HG03520 (cell line): ENCODE measurements at regions not wholly inside any gene's neighbourhood (a gene's known extent, or its start where the extent isn't known, plus 50 kb on each side); places are given as distances from the start of the nearest gene placed in this dataset.

Experiments
- ATAC-seq: cut with Tn5 transposase; IDR thresholded peaks from one replicate; pipeline ENCODE4 v1.9.1; 2021; ENCODE audit warnings: mild to moderate bottlenecking, moderate library complexity; ENCODE audit not compliant: unreplicated experiment

DNA sequence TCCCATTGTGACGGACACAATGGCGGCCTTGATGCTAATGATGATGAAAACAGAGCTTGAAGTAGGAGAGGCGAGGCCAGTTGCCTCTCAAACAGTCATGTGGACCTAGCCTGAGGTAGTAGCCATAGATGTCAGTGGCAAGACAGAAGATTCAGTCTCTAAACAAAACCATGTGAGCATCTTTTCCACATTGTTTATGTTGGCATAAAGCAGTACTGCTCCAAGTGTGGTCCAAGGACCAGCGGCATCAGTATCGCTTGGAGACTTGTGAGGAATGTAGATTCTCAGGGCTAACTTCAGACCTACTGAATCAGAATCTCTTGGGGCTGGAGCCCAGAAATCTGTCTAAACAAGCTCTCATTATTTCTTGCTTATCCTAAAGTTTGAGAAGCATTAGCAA, 312.8 kb upstream of the JAG1 start:
- ATAC-seq: no peak

DNA sequence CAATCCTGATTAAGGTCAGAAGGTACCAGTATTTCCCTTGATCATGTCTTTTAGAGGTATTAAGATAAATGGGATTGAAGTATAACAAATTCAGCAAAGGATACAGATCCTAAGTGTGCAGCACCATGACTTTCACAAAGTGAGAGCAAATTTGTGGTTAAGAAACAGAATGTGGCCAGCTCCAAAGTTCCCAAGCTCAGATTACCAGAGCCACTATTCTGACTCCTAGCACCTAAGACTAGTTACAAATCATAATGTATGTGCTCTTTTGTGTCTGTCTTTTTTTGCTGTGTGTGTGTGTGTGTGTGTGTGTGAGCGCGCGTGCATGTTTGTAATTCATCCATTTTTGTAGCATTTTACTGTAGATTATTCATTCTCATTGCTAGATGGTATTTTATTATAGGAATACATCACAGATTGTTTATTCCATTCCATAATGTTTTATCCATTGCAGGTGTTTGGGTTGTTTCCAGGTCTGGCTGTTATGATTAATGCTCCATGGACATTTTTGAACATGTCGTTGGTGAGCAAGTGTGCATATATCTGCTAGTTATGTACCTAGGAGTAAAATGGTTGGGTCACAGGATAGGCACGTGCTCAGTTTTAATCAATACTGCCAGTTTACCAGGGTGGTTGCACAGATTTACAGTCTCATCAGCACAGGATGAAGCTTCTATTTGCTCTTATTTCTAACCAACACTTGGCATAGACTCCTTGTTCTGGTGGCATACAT, 314.0 kb upstream of the JAG1 start:
- no peak for ATAC-seq

GRCh38 chr20:10990625-10991382, 317.0 kb upstream of the JAG1 start:
- ATAC-seq: no peak

- ATAC-seq: no peak
Measured at GRCh38 chr20:10992731-10993130, 318.9 kb upstream of the JAG1 start.

DNA sequence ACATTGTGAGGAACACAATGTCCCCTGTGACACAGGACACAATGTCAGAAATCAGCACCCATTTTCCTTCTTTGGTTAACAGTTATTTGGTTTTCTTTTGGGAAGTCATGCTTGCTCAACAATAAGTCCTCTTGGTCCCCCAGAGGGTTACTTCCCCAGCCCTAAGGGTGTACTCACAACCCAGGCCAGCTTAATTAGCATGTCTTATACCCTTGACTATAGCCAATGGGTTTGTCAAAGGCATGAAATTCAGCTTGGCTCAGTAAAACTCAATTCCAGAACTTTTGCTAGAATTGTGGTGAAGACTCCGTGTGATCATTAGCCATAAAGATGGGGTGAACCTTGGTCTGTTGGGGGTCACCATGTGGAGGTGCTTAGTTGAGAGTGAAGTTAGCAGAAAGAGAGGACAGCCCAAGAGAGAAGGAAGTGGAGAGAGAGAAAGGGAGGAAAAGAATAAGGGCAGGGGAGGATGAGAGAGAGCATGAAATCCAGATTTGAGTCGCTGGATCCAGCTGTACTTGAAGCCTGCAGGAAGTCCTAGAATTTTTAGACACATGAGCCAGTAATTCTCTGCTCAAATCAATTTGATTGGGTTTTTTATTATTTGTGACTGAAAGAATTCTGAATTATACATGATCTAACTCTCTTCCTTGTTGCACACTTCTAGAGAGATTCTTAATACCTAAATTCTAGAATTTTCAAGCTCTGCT, 321.3 kb upstream of the JAG1 start:
- ATAC-seq: no peak

GRCh38 chr20:10998476-10998875, 324.7 kb upstream of the JAG1 start:
- no peak for ATAC-seq

DNA sequence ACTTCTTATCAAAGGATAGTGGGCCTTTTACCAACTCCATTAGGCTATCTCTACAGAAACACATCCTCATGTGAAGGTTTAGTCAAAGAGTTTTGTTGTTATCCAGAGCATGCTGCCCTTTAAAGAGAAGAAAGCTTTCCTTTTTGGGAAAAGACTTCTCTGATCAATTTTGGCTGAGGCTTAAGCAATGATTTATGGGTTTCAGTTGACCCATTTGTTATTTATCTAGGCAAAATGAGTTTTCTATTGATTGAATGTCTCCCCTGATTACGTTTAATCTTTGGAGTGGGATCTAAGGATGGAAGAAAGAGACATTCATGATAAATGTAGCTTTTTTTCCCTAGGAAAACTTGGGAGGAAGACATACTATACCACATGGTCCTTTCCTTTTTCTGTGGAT, 326.6 kb upstream of the JAG1 start:
- no peak for ATAC-seq

- ATAC-seq: no peak
Measured at GRCh38 chr20:11001302-11001701, 327.5 kb upstream of the JAG1 start.

DNA sequence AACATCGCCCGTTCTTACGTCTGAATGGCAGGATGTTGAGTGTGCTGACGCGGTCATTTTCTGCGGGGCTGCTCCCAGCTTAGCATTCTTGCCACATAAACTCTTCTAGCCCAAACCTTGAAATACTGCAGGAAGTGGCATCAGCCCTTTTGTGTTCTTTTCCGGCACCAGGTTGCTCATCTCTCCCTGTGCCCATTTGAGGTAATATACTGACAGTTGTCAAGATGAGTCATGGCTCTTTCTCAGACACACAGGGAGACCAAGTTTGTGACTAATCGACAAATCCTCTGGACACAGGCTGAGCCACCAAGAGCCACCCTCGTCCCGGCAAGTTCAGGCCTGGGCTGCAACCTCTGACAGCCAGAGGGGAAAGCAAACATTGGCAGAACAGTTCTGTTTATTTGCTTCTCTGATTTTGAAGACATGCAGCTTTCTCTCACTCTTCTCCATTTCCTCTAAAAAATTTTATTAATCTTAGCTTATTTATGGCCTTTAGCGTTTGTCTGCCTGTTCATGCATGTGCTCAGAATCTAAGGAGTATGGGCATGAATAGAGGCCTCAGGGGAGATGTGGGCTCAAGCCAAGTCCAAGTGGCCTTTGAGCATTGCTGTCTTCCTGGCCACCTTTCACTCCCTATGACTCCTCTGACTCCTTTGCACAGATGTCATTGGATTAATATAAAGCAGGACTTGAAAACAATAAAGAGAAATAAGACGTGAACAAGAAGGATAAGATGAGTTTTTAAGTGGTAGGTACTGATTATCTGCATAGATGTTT, 328.2 kb upstream of the JAG1 start:
- ATAC-seq: no peak

DNA sequence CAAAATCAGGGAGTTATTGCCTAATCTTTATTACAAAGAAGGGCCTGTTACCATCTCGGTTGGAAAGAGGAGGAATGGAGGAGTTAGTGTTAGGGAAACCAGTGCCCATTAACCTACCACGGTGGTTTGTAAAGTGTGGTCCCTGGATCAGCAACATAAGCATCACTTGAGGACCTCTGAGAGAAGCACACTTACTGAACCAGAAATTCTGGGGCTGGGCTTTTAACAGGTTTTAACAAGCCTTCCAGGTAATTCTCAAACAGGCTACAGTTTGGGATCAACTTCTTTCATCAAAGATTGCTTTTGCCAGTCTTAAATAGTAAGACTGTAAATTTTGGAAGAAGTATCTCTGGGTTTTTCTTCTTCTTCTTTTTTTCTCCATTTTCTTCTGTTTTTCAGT, 329.5 kb upstream of the JAG1 start:
- ATAC-seq: no peak

- ATAC-seq: no peak
Measured at GRCh38 chr20:11008444-11009033, 334.7 kb upstream of the JAG1 start.

DNA sequence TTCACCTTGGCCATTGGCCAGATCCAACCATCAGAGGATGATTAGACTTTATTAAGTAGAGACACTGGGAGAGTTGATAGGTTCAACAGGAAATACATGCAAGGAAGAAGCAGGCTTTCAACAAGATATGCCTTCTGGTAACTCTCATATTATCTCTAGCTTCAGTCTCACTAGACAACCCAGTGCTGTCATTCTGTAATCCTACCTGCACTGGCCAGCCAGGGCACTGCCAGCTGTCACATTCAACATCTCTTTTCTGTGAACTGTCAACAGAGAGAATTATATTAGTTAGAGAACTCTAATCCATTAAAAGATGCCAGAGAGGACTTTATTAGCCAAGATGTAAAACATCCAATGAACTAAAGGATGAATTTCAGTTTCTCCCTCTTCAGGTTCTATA, 337.9 kb upstream of the JAG1 start:
- ATAC-seq: no peak

- no peak for ATAC-seq
Measured at GRCh38 chr20:11012975-11013374, 339.2 kb upstream of the JAG1 start.

GRCh38 chr20:11013801-11014200, 340.0 kb upstream of the JAG1 start:
- ATAC-seq: no peak

- ATAC-seq: no peak
Measured at GRCh38 chr20:11015440-11015839, 341.6 kb upstream of the JAG1 start.

- no peak for ATAC-seq
Measured at GRCh38 chr20:11017446-11017845, 343.6 kb upstream of the JAG1 start.

DNA sequence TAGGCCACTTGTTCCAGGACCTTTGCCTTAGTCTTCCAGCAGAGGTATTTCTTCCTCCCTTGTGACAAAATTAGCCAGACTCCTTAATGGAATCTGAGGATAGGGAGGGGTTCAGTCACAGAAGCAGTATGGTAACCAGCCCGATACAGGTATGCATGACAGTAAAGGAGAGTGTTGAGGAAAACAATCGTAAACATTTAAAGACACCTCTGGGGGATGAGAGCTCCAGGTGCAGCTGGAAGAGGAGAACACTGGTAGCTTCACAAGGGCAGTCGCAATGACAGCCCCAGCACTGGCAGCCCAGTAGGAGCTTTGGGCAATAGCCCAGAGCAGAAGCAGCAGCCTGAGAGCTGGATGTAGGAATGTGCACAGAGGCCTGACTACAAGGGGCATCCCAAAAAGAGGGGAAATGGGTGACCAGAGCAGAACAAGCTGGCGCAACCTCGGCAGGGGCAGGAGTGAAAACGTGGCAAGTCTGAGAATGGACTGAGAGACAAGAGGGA, 344.9 kb upstream of the JAG1 start:
- ATAC-seq: no peak

GRCh38 chr20:11020712-11021111, 346.9 kb upstream of the JAG1 start:
- ATAC-seq: no peak

DNA sequence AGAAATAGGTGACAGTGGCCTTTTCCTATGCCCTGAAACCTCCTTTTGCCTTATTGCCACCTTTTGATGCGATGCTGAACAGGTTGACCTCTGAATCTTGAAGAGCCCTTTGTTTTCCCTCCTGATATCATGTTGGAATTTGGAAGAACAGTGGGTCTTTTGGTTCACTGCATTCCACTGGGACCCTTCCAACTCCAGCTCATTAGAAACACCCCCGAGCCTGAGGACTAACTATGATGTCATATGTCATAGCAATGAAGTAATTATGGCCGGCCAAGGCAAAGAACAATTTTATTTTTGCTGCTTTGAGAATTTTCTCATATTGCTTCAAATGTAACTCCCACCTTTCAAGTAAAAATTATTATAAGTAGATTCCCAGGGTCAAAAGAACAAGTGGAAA, 353.4 kb upstream of the JAG1 start:
- ATAC-seq: no peak

- no peak for ATAC-seq
Measured at GRCh38 chr20:11030351-11030750, 356.6 kb upstream of the JAG1 start.

DNA sequence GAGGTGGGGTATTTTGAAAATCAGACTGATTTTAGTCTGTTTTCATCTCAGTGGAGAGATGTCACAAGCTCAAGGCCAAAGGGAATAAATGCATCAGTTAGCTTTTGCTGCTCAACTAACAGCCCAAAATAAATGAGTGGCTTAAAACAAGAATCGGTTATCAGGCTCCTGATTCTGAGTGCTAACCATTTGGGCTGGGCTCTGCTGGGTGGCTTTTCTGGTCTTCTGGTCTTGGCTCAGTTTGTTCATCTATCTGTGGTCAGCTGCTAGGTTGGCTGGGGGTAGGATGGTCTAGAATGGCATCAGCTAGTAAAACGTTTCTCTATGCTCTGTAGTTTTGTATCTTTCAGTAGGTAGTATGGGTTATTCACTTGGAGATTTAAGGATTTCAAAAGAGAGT, 357.5 kb upstream of the JAG1 start:
- no peak for ATAC-seq
